ENCODE measurements at regions not wholly inside any gene's neighbourhood (a gene's known extent, or its start where the extent isn't known, plus 50 kb on each side); places are given as distances from the start of the nearest gene placed in this dataset.

DNA sequence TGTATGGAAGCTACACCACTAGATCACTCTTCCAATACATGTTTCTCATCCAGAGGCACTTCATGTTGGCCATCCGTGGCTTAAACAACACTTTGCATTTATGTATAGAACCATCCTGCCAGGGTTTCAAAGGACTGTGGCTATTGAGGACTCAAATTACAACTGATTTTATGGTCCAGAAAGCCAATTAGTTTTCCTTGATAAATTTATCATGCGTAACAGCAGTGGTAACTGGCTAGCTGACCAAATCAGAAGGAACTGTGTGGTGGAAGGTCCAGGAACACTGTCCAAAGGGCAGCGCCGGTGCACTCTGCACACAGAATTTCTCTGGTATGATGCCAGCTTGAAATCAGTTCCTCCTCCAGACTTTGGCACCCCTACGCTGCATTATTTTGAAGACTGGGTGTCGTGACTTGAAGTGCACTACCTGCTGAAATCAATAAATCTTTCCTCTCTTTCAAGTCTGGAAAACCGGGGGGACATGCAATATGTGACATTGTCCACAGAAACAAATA is 69.3 kb upstream of the TMEM252 start:
- TF ChIP-seq, protein P1, sequence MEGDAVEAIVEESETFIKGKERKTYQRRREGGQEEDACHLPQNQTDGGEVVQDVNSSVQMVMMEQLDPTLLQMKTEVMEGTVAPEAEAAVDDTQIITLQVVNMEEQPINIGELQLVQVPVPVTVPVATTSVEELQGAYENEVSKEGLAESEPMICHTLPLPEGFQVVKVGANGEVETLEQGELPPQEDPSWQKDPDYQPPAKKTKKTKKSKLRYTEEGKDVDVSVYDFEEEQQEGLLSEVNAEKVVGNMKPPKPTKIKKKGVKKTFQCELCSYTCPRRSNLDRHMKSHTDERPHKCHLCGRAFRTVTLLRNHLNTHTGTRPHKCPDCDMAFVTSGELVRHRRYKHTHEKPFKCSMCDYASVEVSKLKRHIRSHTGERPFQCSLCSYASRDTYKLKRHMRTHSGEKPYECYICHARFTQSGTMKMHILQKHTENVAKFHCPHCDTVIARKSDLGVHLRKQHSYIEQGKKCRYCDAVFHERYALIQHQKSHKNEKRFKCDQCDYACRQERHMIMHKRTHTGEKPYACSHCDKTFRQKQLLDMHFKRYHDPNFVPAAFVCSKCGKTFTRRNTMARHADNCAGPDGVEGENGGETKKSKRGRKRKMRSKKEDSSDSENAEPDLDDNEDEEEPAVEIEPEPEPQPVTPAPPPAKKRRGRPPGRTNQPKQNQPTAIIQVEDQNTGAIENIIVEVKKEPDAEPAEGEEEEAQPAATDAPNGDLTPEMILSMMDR (IDR thresholded peaks at IDR 0.05): no peak
- TF ChIP-seq POLR2A (IDR thresholded peaks at IDR 0.05): no peak
- TF ChIP-seq POLR2AphosphoS5 (IDR thresholded peaks at IDR 0.05): no peak
